GM12865 (cell line): ENCODE measurements at regions not wholly inside any gene's neighbourhood (a gene's known extent, or its start where the extent isn't known, plus 50 kb on each side); places are given as distances from the start of the nearest gene placed in this dataset.
"Not testable (repeated sequence)": the region's sequence is repeated elsewhere in the genome, so short reads cannot be mapped to it uniquely, and the experiment has no call there.

ENCODE experiments used
- DNase-seq: peaks from one replicate; pipeline ENCODE4 v3.0.0; 2010; ENCODE audit warnings: low read depth
- H3K4me3 ChIP-seq: 2 replicates; pipeline ENCODE4 v1.5.1; 2011; ENCODE audit warnings: mild to moderate bottlenecking, low read depth, low read length, control low read depth
- TF ChIP-seq, protein P1 (sequence below): IDR thresholded peaks from 2 replicates; pipeline ENCODE4 v1.5.1; 2011; ENCODE audit warnings: low read length, control low read depth, low read depth, inconsistent platforms; ENCODE audit not compliant: insufficient read depth; ENCODE audit errors: missing control alignments

DNA sequence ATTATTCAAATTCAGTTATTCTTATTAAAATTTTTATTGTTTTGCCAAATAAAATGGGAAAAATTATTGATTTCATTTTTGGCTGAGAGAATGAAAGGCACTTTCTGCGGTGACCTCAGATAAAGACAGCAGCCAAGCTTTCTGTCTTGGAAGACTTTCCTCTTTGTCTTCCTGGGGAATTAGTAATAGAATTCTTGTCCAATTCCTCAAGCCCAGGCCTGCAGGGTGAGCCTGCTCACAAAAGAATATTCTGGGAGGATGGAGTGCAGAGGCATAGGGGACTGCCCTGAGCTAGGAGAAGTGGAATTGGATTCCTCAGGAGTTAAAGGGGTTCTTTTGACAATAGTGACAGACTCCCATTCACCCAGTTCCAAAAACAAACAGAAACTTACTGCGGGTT is 614.5 kb upstream of the ADGRL2 start:
- H3K4me3 ChIP-seq, result no peak overlapping the region
- TF ChIP-seq, protein P1, sequence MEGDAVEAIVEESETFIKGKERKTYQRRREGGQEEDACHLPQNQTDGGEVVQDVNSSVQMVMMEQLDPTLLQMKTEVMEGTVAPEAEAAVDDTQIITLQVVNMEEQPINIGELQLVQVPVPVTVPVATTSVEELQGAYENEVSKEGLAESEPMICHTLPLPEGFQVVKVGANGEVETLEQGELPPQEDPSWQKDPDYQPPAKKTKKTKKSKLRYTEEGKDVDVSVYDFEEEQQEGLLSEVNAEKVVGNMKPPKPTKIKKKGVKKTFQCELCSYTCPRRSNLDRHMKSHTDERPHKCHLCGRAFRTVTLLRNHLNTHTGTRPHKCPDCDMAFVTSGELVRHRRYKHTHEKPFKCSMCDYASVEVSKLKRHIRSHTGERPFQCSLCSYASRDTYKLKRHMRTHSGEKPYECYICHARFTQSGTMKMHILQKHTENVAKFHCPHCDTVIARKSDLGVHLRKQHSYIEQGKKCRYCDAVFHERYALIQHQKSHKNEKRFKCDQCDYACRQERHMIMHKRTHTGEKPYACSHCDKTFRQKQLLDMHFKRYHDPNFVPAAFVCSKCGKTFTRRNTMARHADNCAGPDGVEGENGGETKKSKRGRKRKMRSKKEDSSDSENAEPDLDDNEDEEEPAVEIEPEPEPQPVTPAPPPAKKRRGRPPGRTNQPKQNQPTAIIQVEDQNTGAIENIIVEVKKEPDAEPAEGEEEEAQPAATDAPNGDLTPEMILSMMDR, result no peak
- DNase-seq, result no peak

DNA sequence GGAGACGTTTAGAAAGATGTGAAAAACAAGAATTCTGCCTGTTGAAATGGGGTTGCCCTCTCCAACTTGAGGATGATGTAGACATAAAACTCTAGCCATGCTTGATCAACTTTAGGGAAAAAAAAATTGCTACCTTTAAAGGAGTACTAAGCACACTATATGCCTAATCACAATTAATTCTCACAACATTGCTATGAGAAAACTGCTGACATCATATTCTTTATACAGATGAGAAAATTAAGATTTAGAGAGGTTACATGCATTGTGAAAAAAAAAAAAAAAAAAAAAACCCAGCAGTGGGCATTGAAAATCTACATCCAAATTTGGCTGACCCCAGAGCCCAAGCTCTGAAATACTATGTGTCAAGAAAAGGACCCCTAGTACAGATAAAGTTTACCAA is 617.2 kb upstream of the ADGRL2 start:
- H3K4me3 ChIP-seq, result peak overlapping the region; percentile 24; the same call in 1 of the 2 replicates
- no peak for DNase-seq
- TF ChIP-seq, protein P1, result no peak

DNA sequence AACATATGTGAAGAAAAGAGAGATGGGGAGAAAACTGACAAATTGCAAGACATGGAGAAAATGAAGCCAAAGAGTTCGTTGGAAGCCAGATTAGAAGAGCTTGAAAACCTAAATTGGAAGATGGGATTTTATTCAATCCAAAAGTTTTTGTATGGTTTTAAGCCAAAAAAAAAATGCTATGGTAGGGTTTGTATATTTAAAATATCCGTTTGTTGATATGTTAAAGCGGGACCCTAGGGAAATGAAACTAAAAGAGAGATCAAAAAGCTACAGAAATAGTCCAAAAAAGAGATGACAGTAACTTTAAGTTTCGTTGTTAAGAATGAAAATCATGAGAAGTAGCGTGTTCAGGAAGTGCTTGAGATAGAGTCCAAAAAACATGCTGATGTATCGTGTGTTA is 617.7 kb upstream of the ADGRL2 start:
- H3K4me3 ChIP-seq, result peak overlapping the region; percentile 24; the same call in 1 of the 2 replicates
- peak; percentile 33 for DNase-seq
- TF ChIP-seq, protein P1, result no peak

DNA sequence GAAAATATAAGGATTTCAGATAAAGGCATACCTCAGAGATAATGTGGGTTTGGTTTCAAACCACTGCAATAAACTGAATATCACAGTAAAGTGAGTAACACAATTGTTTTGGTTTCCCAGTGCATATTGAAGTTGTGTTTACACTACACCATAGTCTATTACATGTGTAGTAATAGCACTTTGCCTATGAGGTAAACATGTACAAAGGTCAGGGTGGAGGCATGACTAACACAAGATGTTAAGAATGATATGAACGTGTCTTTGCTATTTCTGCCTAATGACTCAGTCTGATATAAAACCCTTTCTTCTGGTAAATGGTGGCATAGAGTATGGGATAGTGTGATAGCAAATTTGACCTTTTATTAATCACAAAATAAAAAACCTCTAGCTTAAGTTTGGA is 621.5 kb upstream of the ADGRL2 start:
- DNase-seq, result no peak
- TF ChIP-seq, protein P1, result no peak
- no peak overlapping the region for H3K4me3 ChIP-seq

GRCh38 chr1:81178431-81179093 is 622.2 kb upstream of the ADGRL2 start:
- H3K4me3 ChIP-seq, DNase-seq: not testable (repeated sequence)

- TF ChIP-seq, protein P1, result no peak
- H3K4me3 ChIP-seq, result no peak overlapping the region
- DNase-seq, result no peak
Observed at GRCh38 chr1:81174811-81175476, 625.8 kb upstream of the ADGRL2 start.

DNA sequence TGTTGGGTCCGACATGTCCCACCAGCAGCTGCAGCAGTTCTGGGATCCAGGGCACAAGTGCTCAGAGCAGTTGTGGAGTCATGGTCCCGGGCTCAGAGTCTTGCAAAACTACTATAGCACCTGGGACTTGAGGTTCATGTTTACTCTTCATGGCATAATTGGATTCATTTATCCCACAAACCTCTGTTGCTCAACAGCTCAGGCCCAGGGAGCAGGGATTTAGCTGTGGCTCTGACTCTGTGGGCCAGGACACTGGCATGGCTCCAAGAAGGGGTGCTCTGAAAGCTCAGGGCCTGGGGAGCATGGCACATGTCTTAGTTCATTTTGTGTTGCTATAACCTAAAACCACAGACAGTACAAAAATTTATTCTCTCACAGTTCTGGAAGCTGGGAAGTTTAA is 626.7 kb upstream of the ADGRL2 start:
- TF ChIP-seq, protein P1, result no peak
- H3K4me3 ChIP-seq, result no peak overlapping the region
- DNase-seq, result no peak
